H1 (cell line): ENCODE measurements at regions not wholly inside any gene's neighbourhood (a gene's known extent, or its start where the extent isn't known, plus 50 kb on each side); places are given as distances from the start of the nearest gene placed in this dataset.

ENCODE experiments used
- CTCF ChIA-PET: fragments of 300-600 bp; sonication (Branson Sonifier 250); formaldehyde crosslinking; loops from one replicate; lab custom pipeline; 2021; ENCODE audit not compliant: partially characterized antibody; lab: Charles Lee
- POLR2A ChIA-PET: fragments of 300-600 bp; sonication (Branson Sonifier 250); formaldehyde crosslinking; loops from one replicate; lab custom pipeline; 2021; ENCODE audit warnings: inconsistent platforms; ENCODE audit not compliant: partially characterized antibody; lab: Charles Lee
- DNase-seq, 2 experiments: peaks; one replicate each; pipeline versions ENCODE4 v3.0.0 to v3.0.0-alpha.2; 2010 to 2022; ENCODE audit warnings: low spot score in 2 of 2, low read depth in 1 of 2, mixed read lengths in 1 of 2
- FAIRE-seq: peaks from 2 replicates; lab custom pipeline; 2011; peaks lifted over from hg19 to GRCh38; lab: Jason Lieb, UNC
- H2AFZ ChIP-seq: 2 replicates; pipeline ENCODE4 v1.8.1; 2012; ENCODE audit warnings: low read length, inconsistent platforms
- H2AK5ac ChIP-seq: 2 replicates; pipeline ENCODE4 v1.6.1; 2013; ENCODE audit warnings: low read depth, low read length
- H2BK120ac ChIP-seq: replicated peaks from 2 replicates; pipeline ENCODE3; 2013; ENCODE audit warnings: low read depth, low read length, inconsistent platforms
- H2BK12ac ChIP-seq: 2 replicates; pipeline ENCODE4 v1.6.1; 2013; ENCODE audit warnings: low read depth, low read length
- H2BK15ac ChIP-seq: 2 replicates; pipeline ENCODE4 v1.6.1; 2013; ENCODE audit warnings: low read length
- H2BK20ac ChIP-seq: 2 replicates; pipeline ENCODE4 v1.6.1; 2013; ENCODE audit warnings: low read length
- H2BK5ac ChIP-seq: 2 replicates; pipeline ENCODE4 v1.6.1; 2013; ENCODE audit warnings: low read depth, low read length
- H3K14ac ChIP-seq: 2 replicates; pipeline ENCODE4 v1.6.1; 2013; ENCODE audit warnings: inconsistent platforms; ENCODE audit not compliant: insufficient read length
- H3K18ac ChIP-seq: 2 replicates; pipeline ENCODE4 v1.6.1; 2013; ENCODE audit warnings: low read length; ENCODE audit errors: extremely low read depth
- H3K23ac ChIP-seq: 2 replicates; pipeline ENCODE4 v1.6.1; 2013; ENCODE audit warnings: inconsistent platforms; ENCODE audit not compliant: insufficient read length
- H3K23me2 ChIP-seq: 2 replicates; pipeline ENCODE4 v1.6.1; 2013; ENCODE audit warnings: low read depth, low read length
- H3K27ac ChIP-seq: 2 replicates; pipeline ENCODE4 v1.6.1; 2011; ENCODE audit warnings: low read depth, low read length, inconsistent platforms
- H3K27me3 ChIP-seq, 4 experiments: replicated peaks in 1 of 4; 1 replicate in 1 of 4; 2 replicates in 3 of 4; pipeline versions ENCODE4 v1.6.1 to v1.8.1; 2011 to 2013; ENCODE audit warnings: low read length in 3 of 4, mild to moderate bottlenecking in 3 of 4, inconsistent platforms in 2 of 4, mixed read lengths in 2 of 4, moderate library complexity in 1 of 4; ENCODE audit not compliant: control insufficient read depth in 3 of 4, insufficient read depth in 3 of 4; ENCODE audit errors: extremely low read depth in 1 of 4
- H3K36me3 ChIP-seq, 4 experiments: 2 replicates each; pipeline versions ENCODE4 v1.6.1 to v1.8.1; 2011 to 2013; ENCODE audit warnings: mild to moderate bottlenecking in 4 of 4, low read length in 3 of 4, moderate library complexity in 2 of 4, control low read depth in 1 of 4, inconsistent platforms in 1 of 4; ENCODE audit not compliant: insufficient read depth in 4 of 4, control insufficient read depth in 2 of 4
- H3K4ac ChIP-seq: replicated peaks from 2 replicates; pipeline ENCODE3; 2013; ENCODE audit warnings: low read length, low read depth, mixed read lengths, inconsistent platforms; ENCODE audit not compliant: insufficient read length
- H3K4me1 ChIP-seq, 4 experiments: replicated peaks in 1 of 4; 1 replicate in 1 of 4; 2 replicates in 3 of 4; pipeline versions ENCODE4 v1.6.1 to v1.8.1; 2011 to 2013; ENCODE audit warnings: low read length in 3 of 4, inconsistent platforms in 2 of 4, mixed read lengths in 1 of 4; ENCODE audit not compliant: insufficient read depth in 4 of 4, control insufficient read depth in 3 of 4
- H3K4me2 ChIP-seq, 2 experiments: 2 replicates each; pipeline versions ENCODE4 v1.6.1 to v1.8.1; 2011 to 2013; ENCODE audit warnings: low read depth in 2 of 2, low read length in 2 of 2, control low read depth in 1 of 2, inconsistent platforms in 1 of 2, mild to moderate bottlenecking in 1 of 2; ENCODE audit not compliant: insufficient read depth in 1 of 2
- H3K4me3 ChIP-seq, 4 experiments: fragments of 200-600, 300-600 bp in 1 of 4; sonication (generic), shearing (Covaris generic), sonication (Bioruptor Twin) in 1 of 4; 2 replicates each; pipeline versions ENCODE4 v1.5.1 to v1.8.1; 2011 to 2016; ENCODE audit warnings: low read length in 4 of 4, low read depth in 3 of 4, control low read depth in 2 of 4, inconsistent platforms in 2 of 4, mild to moderate bottlenecking in 2 of 4, mixed read lengths in 1 of 4, moderate library complexity in 1 of 4; ENCODE audit not compliant: insufficient read depth in 2 of 4; ENCODE audit errors: extremely low read depth in 1 of 4
- H3K56ac ChIP-seq: replicated peaks from 2 replicates; pipeline ENCODE3; 2013; ENCODE audit warnings: low read depth, mild to moderate bottlenecking, mixed read lengths, low read length, inconsistent platforms; ENCODE audit not compliant: insufficient read length
- H3K79me1 ChIP-seq: 2 replicates; pipeline ENCODE4 v1.6.1; 2013; ENCODE audit warnings: low read depth, low read length, control low read depth
- H3K79me2 ChIP-seq, 2 experiments: 2 replicates each; pipeline versions ENCODE4 v1.6.1 to v1.8.1; 2012 to 2013; ENCODE audit warnings: low read length in 2 of 2, mild to moderate bottlenecking in 2 of 2, inconsistent platforms in 1 of 2; ENCODE audit not compliant: insufficient read depth in 2 of 2, control insufficient read depth in 1 of 2
- H3K9ac ChIP-seq, 4 experiments: replicated peaks in 1 of 4; 1 replicate in 1 of 4; 2 replicates in 3 of 4; pipeline versions ENCODE4 v1.6.1 to v1.8.1; 2011 to 2013; ENCODE audit warnings: low read depth in 3 of 4, low read length in 3 of 4, control low read depth in 2 of 4, mild to moderate bottlenecking in 2 of 4, moderate library complexity in 2 of 4, inconsistent platforms in 1 of 4; ENCODE audit errors: extremely low read depth in 1 of 4
- H3K9me3 ChIP-seq, 2 experiments: 2 replicates each; pipeline versions ENCODE4 v1.6.1 to v1.8.1; 2012 to 2013; ENCODE audit warnings: mild to moderate bottlenecking in 2 of 2, moderate library complexity in 2 of 2, control low read depth in 1 of 2, inconsistent platforms in 1 of 2, low read depth in 1 of 2, low read length in 1 of 2, mixed read lengths in 1 of 2; ENCODE audit not compliant: insufficient read depth in 2 of 2
- H4K20me1 ChIP-seq, 2 experiments: replicated peaks in 1 of 2; 2 replicates each; pipeline versions ENCODE3 to v1.8.1; 2011 to 2013; ENCODE audit warnings: inconsistent platforms in 2 of 2, low read length in 2 of 2, mild to moderate bottlenecking in 1 of 2; ENCODE audit not compliant: insufficient read depth in 2 of 2, control insufficient read depth in 1 of 2
- H4K5ac ChIP-seq: 2 replicates; pipeline ENCODE4 v1.6.1; 2013; ENCODE audit warnings: low read length, low read depth, mixed read lengths, inconsistent platforms; ENCODE audit not compliant: insufficient read length
- H4K8ac ChIP-seq: 2 replicates; pipeline ENCODE4 v1.8.0; 2013; ENCODE audit warnings: mild to moderate bottlenecking, moderate library complexity, low read length, inconsistent platforms; ENCODE audit not compliant: insufficient read depth; ENCODE audit errors: extremely low read depth
- H4K91ac ChIP-seq: replicated peaks from 2 replicates; pipeline ENCODE3; 2013; ENCODE audit warnings: low read length, mixed read lengths, inconsistent platforms; ENCODE audit not compliant: insufficient read length
- BCL11A ChIP-seq, 2 experiments: IDR thresholded peaks; one replicate each; pipeline ENCODE4 v1.6.1; 2011; ENCODE audit warnings: low read depth in 2 of 2, low read length in 2 of 2, mild to moderate bottlenecking in 2 of 2
- BRCA1 ChIP-seq: IDR thresholded peaks from 2 replicates; pipeline ENCODE4 v1.6.1; 2012; ENCODE audit warnings: low read depth, low read length, improper control_type of control experiment
- CHD1 ChIP-seq: IDR thresholded peaks from 2 replicates; pipeline ENCODE4 v1.6.1; 2012; ENCODE audit warnings: low read depth, low read length, improper control_type of control experiment
- CHD2 ChIP-seq: IDR thresholded peaks from 2 replicates; pipeline ENCODE4 v1.6.1; 2012; ENCODE audit warnings: low read length, improper control_type of control experiment
- CTBP2 ChIP-seq: IDR thresholded peaks from 2 replicates; pipeline ENCODE4 v1.7.0; 2011; ENCODE audit warnings: borderline replicate concordance, mild to moderate bottlenecking, moderate library complexity, mixed read lengths, low read length; ENCODE audit not compliant: insufficient read depth, insufficient read length
- EP300 ChIP-seq, 2 experiments: IDR thresholded peaks; 1 replicate in 1 of 2; 2 replicates in 1 of 2; pipeline ENCODE4 v1.6.1; 2011 to 2012; ENCODE audit warnings: low read depth in 2 of 2, low read length in 2 of 2, mild to moderate bottlenecking in 2 of 2, borderline replicate concordance in 1 of 2, inconsistent platforms in 1 of 2, moderate library complexity in 1 of 2
- EZH2 ChIP-seq: fragments of 200-600 bp; sonication (generic); IDR thresholded peaks from 2 replicates; pipeline ENCODE4 v1.7.1; 2012; ENCODE audit warnings: low read depth, mild to moderate bottlenecking, moderate library complexity, low read length, inconsistent platforms; ENCODE audit not compliant: severe bottlenecking
- KDM1A ChIP-seq: fragments of 200-600, 300-600 bp; sonication (generic); IDR thresholded peaks from 2 replicates; pipeline ENCODE4 v1.7.1; 2016; ENCODE audit warnings: mild to moderate bottlenecking, low read length, borderline replicate concordance
- KDM4A ChIP-seq: IDR thresholded peaks from one replicate; pipeline ENCODE4 v1.7.1; 2012; ENCODE audit warnings: low read depth, mild to moderate bottlenecking, moderate library complexity, low read length, inconsistent platforms; ENCODE audit not compliant: severe bottlenecking
- SAP30 ChIP-seq: fragments of 300-600 bp; sonication (generic); IDR thresholded peaks from 2 replicates; pipeline ENCODE4 v1.7.1; 2012; ENCODE audit warnings: low read length, moderate library complexity, mild to moderate bottlenecking, inconsistent platforms; ENCODE audit not compliant: insufficient read depth, insufficient replicate concordance
- USF2 ChIP-seq: IDR thresholded peaks from 2 replicates; pipeline ENCODE4 v1.6.1; 2011; ENCODE audit warnings: low read length, improper control_type of control experiment
- WGBS, 2 experiments: shearing (Covaris generic) in 1 of 2; methylation state at CpG; one replicate each; pipeline versions ENCODE4 v1.1.6 to v1.1.7; 2013 to 2015; ENCODE audit warnings: low lambda C conversion rate in 2 of 2, mixed read lengths in 2 of 2, inconsistent platforms in 1 of 2, low coverage in 1 of 2, missing lambda C conversion rate in 1 of 2; ENCODE audit not compliant: insufficient replicate concordance in 2 of 2, insufficient coverage in 1 of 2, insufficient read length in 1 of 2; ENCODE audit errors: extremely low coverage in 1 of 2, missing lambda C conversion rate in 1 of 2; 5-methylcytosine and 5-hydroxymethylcytosine counted together

GRCh38 chr3:102059145-102059943 lies 210.0 kb downstream of the NFKBIZ start:
- Histone ChIP-seq H3K56ac (no peak overlapping the region), H3K14ac (no peak overlapping the region), H2AFZ (no peak overlapping the region)
- POLR2A ChIA-PET = no interaction called here
- TF ChIP-seq EP300 (IDR thresholded peaks at IDR 0.05; ENCODE audit: borderline replicate concordance in 1 of 2, low read depth in 2 of 2, low read length in 2 of 2) (no peak), KDM4A (no peak), USF2 (no peak), KDM1A (no peak), SAP30 (no peak), BCL11A (IDR thresholded peaks at IDR 0.05; ENCODE audit: low read depth in 2 of 2, low read length in 2 of 2) (no peak), BRCA1 (no peak), EZH2 (no peak), CHD2 (no peak), CHD1 (no peak), CTBP2 (no peak)
- TF ChIP-seq, all 59 proteins: peak for 0
- Histone ChIP-seq H3K79me2 (no peaks in the 10 kb centered on the region), H3K36me3 (no peaks in the 10 kb centered on the region), H4K5ac (no peak overlapping the region), H3K27me3 (no peaks in the 10 kb centered on the region), H4K20me1 (no peaks in the 10 kb centered on the region), H4K91ac (no peak overlapping the region), H3K23ac (no peak overlapping the region), H2BK120ac (no peak overlapping the region), H2BK20ac (no peak overlapping the region), H3K79me1 (no peaks in the 10 kb centered on the region), H3K27ac (no peak overlapping the region), H2BK12ac (no peak overlapping the region), H2AK5ac (no peak overlapping the region), H3K4me2 (no peak overlapping the region), H2BK5ac (no peak overlapping the region), H2BK15ac (no peak overlapping the region), H3K4ac (no peak overlapping the region), H3K23me2 (no peaks in the 10 kb centered on the region), H3K4me3 (no peak overlapping the region), H3K9ac (no peak overlapping the region), H3K9me3 (no peaks in the 10 kb centered on the region), H3K18ac (no peak overlapping the region), H3K4me1 (no peaks in the 10 kb centered on the region), H4K8ac (no peak overlapping the region)
- no peak for DNase-seq
- FAIRE-seq = no peak
- WGBS, 2 experiments = 92% methylated on average over 8 of the region's 8 CpGs; no CpG with 5 or more reads in 1 of the 2 experiments
- CTCF ChIA-PET = interaction anchor here (0.6 kb wide), 1 partner anchor 44 kb away, joined by 3 read pairs; no protein-coding TSS in a partner anchor
